ENCODE measurements at regions not wholly inside any gene's neighbourhood (a gene's known extent, or its start where the extent isn't known, plus 50 kb on each side); places are given as distances from the start of the nearest gene placed in this dataset.

DNA sequence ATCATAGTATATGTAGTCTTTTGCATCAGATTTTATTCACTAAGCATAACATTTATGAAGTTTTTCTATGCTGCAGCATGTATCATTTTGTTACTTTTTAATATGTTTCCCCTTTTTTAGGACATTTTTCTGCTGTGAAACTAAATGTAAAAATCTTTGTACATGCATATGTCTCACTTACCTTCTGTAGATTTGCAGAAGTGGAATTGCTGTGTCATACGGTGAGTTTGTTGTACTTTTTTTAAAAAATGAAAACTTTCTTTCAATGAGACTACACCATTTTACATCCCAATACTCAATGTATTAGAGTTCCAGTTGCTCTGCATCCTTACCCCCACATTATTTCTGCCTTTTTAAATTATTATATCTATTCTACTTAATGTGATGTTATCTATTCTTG lies 868.9 kb downstream of the PDHA2 start:
- TF ChIP-seq CTCF (IDR thresholded peaks at IDR 0.05) (no peak), POLR2A (IDR thresholded peaks at IDR 0.05) (no peak), EP300 (IDR thresholded peaks at IDR 0.05) (no peak)

All from suprapubic skin (tissue), 3 donors.